GM20431 (cell line): ENCODE measurements at regions not wholly inside any gene's neighbourhood (a gene's known extent, or its start where the extent isn't known, plus 50 kb on each side); places are given as distances from the start of the nearest gene placed in this dataset.

Experiments
- in situ Hi-C: fragments of 300-500 bp; cut with MseI, MboI; formaldehyde crosslinking; loops from one replicate; pipeline ENCODE4 v1.15.0; 2020; ENCODE audit warnings: low sequenced_read_pairs; ENCODE audit not compliant: unreplicated experiment

DNA sequence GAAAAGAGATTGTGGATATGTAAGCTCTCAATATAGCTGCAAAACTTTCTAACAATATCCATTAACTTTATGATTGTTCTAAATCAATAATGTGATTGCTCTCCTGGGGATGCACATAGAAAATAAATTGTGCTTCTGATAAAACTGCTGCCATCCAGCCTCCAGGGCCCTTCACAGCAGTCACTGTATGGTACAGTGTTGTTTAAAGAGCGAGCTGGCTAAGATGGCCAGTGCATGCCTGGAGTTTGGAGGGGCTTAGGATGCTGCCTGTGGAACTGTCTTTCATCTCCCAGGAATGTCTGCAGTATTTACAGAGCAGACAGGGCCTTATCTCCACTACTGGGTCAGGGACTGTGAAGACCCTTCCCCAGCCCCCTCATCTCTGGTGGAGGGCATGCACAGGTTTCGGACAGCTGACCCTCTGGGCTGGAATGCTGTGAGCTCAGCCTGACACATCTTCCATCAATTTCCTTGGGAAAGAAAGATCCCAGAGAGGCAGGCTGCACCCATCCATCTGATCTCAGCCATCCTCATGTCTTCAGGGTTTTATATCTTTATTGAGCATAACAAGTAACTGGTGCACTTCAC, 137.0 kb downstream of the PLPP3 start:
- in situ Hi-C loops, result no loop called here

DNA sequence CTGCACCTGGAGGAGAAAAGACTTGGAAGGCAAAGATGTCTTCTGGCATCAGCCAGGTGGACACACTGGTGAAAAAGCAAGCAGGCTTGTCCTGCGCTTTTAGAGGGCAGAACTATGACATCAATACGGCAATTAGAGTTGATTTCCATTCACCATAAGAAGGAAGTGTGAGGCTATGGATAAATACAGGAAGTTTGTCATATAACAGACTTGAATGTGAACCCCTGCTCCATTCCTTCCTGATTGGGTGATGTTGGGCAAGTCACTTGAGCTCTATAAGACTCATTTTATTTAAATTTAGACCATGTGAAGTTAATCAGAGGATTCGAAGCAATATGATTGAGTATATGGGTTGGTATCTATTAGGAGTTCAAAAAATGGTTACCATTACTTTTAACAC, 137.8 kb downstream of the PLPP3 start:
- in situ Hi-C loops, result no loop called here

DNA sequence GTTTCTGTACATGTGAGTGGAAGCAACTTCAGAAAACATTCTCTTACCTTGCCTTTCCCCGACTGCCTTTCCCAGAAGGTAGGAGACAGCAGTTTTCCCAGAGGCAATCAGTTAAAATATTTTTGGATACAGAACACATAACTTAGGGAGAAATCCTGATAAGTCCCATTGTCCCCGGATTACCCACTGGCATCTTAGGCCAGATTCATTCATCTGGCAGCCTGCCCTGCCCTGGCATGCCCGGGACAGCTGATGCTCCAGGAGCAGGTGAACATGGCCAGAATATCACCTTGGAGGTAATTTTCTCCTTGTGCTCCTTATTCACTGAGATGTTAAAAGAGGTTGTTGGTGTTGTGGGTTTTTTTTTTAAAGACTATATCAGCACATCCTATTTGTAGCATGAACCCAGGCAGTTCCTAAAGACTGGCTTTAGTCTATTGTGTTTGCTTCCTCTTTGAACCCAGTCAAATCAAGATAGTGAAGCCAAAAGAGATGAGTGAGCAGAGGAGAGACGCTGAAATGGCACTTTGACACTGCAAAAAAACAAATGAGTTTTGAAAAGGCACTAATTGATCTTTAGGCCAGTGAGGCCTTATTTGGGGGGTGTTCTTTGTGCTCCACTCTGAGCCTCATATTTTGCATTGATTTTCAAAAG, 139.6 kb downstream of the PLPP3 start:
- in situ Hi-C loops, result no loop called here

DNA sequence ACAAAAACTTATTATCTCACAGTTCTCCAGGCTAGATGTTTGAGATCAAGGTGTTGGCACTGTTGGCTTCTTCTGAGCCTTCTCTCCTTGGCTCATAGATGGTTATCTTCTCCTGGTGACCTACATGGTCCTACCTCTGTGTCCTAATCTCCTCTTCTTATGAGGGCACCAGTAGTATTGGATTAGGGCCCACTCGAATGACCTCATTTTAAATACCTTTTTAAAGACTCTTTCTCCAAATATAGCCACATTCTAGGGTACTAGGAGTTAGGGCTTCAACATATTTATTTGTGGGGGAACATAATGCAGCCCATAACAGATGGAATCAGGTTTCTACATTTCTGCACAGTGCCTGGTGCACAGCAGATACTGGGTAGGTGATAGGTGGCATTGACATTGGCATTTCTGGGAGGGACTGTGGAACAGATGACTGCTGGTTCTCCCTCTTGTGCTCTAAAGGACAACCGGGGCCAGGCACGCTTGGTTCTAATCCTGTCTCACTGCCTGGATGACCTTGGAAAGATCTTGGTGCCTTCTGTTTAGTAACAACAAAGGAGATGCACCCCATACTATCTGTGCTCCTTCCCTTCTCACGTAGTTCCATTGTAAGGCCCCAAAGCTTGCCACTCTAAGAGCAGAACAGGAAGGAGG, 140.3 kb downstream of the PLPP3 start:
- in situ Hi-C loops, result no loop called here

DNA sequence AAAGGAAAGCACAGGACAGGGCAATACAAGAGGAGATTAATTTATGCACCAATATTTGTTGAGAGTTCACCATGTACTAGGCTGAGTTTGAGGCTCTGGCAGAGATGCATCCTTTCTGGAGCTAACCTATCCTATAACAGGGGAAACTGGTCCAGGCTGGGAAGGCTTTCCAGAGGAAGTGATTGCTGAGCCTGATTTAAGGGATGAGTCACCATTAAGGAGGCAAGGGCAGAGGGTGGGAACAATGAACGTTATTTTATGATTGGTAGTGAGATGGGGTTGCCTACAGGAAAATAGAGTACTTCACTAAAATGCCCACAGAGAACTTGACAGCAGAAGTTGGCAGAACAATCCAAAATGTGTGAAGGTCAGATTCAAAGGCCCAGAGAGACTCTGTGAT, 141.4 kb downstream of the PLPP3 start:
- in situ Hi-C loops, result no loop called here

DNA sequence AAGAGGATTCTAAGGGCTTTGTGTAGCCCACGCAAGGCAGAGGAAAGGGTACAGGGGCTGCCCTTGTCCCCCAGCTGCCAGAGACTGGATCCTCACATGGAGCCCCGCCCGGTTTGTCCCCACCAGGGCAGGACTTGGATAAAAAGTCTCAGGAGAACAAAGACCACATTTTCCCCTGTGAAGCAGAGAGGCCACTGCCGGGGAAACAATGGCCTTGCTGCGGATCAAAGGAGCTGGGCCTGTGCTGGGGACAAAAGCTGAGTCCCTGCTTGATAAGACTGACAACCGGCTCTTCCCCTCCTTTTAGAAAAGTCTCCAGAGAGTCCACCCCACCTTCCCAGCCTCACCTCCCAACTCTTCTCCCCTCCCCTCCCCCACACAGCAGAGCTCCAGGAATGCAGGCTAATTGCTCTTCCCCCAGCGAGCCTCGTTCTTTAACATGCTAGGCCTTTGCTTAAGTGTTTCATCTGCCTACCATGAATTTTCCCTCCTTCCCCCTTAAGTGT, 142.4 kb downstream of the PLPP3 start:
- in situ Hi-C loops, result no loop called here

DNA sequence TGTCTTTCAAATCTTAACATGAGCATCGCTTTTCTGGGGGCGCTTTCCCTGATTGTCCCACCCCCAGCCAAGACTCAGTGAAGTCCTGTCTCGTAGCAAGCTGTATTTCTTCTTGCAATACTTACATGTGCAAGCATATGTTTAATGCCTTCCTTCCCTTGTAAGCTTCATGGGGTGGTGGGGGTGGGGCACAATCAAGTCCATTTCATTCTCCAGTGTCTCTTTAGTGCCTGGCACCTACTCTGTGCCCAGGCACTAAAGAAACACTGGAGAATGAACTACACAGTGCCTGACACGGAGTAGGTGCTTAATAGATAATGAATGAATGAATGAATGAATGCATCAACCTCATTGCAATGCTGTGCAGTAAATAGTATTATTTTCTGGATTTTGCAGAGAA, 143.1 kb downstream of the PLPP3 start:
- in situ Hi-C loops, result no loop called here

DNA sequence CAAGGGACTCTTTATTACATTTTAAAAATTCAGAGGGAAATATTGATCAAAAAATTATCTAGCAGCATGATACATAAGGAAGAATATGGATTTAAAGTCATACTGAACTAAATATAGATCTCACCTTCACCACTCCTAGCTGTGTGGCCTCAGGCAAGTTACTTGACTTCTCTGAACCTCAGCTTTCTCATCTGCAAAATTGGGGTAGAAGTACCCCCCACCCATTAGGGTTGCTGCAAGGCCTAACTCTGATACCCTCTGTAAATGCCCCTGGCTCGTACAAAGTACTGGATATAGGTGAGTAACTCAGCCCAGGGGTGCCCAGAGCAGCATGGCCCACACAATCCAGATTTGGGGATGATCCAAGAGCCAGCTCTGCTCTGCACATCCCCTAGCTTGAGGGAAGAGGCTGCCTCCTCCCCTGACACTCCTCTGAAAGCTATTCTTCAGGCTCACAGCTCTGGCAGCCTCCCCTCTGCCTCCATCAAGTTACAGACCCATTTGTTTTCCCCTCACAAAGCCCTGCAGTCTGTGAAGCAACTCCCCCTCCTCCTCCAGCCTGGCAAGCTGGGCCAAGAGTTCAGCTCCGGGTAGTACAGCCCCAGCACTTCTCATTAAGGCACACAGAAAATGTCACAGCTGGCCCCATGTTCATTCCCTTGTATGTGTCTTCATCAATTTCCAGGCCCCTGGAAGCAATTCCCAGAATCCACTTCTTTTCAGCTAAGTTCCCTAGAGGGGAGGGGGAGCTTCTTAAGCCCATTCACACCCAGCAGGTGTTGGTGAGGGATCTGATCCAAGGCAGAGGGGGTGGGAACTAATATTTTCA, 143.7 kb downstream of the PLPP3 start:
- in situ Hi-C loops, result no loop called here

DNA sequence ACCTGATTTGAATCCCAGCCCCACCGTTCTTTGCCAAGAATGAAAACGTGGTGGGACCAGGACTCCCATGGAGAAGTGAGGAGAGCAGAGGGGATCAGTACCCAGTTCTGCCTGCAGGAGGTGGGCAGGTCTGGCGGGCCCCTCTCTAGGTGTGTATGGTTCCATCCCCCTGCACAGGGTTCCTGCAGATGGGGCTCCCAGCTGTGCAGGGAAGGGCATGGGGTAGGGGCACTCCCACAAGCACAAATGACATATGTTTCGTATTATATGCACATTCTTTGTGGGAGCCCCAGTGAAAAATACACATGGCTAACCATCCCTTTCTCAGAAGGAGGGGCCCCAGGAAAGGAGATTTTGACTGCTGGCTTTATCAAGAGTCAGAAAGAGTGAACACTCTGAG, 144.6 kb downstream of the PLPP3 start:
- in situ Hi-C loops, result no loop called here

DNA sequence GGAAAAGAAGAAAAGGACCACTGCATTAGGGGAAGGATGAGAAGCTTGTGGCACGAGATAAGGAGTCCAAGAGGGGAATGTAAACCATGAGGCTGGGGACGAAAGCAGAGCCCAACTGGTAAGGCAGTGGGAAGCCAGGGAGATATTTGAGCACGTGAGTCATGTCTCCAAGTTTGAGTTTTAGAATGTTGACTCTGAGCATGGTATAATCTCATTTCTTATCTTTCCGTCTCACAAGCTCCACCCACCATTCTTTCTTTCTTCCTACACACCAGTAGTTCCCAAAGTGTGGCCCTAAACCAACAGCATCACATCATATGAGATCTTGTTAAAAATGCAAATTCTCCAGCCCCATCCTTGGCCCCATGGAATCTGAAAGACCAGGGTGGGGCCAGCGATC, 145.3 kb downstream of the PLPP3 start:
- in situ Hi-C loops, result no loop called here

DNA sequence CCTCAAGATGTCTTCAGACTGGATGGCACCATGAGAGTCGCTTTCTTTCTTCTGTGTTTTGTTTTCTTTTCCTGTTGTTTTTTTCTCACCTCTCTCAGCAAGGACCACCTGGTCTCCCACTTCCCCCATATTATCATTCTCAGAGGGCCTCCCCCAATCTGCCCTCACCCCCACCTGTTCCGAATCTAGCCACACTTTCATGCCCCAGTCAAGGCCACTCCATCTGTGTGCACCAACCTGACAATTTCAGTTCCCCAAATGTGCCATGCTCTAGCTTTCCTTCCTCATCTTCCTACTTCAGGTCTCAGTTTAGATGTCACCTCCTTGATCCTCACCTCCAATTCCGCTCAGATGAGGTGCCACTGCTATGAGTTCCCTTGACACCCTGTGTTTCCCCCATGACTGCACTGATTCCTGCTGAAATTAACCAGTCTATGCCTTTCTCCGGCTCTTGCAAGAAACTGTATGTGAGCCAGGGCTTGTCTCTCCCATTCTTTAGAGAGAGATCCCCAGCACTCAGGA, 146.2 kb downstream of the PLPP3 start:
- in situ Hi-C loops, result no loop called here

DNA sequence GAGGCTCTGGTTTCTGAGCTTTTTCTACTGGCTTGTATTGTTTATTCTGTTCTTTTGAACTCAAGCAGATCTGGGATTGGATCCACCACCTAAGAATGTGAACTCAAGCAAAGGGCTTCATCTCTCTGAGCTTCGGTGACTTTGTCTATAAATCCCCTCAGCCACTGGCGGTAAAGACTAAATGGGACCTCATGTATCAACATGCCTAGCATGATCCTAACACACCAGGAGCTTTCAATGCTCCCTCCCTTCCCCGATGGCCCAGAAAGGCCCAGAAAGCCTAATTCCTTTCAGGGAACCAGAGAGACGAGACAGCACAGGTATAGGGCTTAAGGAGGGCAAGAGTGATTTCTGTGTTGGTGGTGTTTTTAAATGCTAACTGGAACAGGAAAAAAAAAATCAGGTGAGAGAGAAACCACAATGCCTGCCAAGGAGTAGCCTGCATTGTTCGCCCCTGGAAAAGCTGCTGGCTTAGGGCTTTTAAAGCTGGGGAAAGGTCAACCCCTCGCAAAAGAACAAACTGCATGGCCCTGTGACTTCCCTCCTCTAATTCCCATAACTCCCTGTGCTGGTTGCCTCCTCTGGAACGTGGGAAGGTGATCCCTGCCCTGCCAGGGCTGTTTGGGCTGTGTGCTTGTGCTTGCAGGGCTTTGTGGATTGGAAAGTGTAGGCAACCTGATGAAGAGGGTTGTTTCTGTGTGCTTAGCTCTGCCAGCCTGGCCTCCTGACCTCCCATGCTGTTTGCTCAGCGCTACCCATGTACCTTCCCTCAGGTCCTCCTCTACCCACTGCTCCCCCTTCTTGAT, 147.0 kb downstream of the PLPP3 start:
- in situ Hi-C loops, result no loop called here

DNA sequence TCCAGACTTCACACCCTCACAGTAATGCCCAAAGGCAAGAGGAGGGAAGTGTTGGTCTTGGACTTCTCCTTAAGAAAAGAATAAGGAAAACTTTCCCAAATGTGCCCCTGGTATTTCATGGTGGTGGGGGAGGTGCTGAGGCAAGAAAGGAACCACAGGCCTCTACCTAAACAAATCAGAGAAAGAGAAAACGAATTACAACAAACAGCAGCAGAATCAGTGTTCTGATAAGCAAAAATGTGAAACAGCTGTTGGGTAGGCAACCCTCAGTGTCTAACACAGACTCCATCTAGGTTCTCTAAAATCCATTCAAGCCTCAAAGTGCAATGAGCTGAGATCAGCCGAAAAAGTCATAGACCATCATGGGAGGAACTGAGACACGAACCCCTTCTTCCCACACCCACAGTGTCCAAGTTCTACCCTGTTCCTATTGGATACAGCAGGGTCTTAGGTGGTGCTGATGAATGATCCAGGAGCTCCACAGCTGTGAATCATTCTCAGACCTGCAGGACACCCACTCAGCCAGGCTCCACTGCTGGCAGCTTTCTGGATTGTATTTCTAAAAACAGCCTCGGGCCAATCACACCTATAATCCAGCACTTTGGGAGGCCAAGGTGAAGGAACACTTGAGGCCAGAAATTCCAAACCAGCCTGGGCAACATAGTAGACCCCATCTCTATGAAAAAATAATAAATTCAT, 149.1 kb downstream of the PLPP3 start:
- in situ Hi-C loops, result no loop called here

DNA sequence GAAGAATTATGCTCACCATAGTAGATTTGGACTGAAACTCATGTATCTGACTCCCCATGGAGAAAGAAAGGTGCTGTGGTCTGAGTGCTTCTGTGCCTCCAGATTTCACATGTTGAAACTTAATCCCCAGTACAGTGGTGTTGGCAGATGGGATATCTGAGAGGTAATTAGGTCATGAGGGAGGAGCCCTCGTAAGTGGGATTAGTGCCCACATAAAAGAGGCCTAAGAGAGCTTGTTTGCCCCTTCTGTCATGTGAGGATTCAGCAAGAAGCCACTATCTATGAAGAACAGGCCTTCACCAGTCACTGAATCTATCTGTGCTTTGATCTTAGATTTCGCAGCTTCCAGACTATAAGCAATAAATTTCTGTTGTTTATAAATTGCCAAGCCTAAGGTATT, 150.1 kb downstream of the PLPP3 start:
- in situ Hi-C loops, result no loop called here

DNA sequence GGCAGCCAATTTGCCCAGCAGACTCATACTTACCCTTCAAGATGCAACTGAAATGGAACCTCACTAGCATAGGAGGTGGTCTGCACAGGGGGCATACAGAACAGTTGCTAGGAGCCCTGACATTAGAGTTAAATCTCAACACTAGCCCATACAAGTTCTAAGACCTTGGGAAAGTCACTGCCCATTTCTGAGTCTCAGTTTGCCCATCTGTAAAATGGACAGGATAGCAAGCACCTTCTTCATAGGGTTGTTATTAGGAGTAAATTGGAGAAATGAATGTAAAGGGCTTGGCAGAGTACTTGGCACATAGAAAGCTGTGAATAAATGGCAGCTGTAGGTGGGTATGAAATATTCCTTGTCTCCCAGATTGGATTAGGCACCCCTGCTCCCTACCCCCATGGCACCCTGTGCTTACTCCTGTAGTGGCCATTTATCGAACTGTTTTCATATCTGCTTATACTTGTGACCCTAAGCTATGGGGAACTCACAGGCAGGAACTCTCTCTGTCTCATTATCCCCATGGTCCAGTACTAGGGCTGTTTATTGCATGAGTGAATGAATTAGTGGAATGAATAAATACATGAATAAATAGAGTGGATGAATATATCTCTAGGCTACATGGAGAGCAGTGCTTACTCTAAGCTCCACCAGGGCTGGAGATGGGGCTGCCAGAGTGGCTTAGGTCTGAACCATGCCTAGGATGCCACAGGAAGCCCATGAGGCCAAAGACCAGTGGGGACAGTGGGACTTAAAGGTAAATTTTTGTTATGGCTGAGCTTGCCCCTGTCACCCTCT, 152.6 kb downstream of the PLPP3 start:
- in situ Hi-C loops, result no loop called here

DNA sequence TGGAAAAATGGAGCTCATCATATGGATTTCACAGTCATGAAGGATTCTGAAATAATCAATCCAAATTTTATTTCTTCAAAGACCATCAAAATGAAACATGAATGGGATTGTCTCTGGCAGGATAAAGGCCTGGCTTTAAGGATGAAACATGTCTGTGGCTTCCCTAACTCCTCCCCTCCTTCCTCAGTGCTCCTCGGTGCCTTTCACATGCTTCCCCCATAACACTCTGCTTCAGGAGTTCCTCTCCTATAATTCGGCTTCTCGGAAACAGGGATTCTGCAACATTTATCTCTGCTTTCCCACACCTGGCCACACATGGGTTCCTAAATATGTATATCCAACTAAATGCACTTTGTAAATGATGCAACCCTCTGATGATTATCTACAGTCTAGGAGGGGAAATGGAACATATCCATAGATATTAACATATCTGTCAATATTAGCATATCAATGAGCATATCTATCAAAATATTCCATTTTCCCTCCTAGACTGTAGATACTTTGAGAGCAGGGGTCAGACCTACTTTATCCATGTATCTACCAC, 153.8 kb downstream of the PLPP3 start:
- in situ Hi-C loops, result no loop called here

DNA sequence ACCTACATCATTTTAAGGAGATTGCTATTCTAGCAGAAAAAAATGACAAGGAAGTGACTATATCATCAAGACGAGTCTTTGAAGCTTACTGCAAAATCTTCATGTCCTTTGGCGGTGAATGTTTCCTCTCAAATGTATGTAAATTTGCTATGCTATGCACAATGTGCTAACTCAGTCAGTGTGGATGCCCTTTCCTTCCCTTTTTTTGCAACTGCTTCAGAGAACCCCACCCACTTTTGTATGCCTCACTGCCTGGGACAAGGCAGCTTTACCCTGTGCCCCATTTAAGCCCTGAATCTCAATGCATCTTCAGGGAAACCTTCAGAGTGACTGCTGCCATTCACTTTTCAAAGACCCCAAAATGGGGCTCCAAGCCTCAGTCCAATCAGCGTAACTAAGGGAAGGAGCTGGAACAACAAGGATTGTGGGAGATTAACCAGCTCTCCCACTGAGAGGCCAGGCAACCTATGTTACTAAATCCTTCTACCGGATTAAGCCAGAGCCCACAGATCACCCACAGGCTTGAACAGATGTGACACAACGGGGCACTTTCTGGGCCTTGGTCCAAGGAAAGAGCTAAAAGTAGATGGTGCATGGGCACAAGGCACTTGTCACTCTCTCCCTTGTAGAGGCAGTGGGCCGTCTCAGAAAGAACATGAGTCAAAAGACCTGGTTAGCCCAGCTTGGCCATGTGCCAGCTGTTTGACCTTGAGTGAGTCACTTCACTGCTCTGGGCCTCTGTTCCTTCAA, 154.4 kb downstream of the PLPP3 start:
- in situ Hi-C loops, result no loop called here
